22Rv1 (cell line): ENCODE measurements at regions not wholly inside any gene's neighbourhood (a gene's known extent, or its start where the extent isn't known, plus 50 kb on each side); places are given as distances from the start of the nearest gene placed in this dataset.

Experiments used
- CTCF ChIP-seq: fragments of 450-650 bp; IDR thresholded peaks from 2 replicates; pipeline ENCODE4 v1.5.1; 2017; ENCODE audit warnings: mild to moderate bottlenecking
- ZFX ChIP-seq: fragments of 450-650 bp; IDR thresholded peaks from 2 replicates; pipeline ENCODE4 v1.6.1; 2017; ENCODE audit warnings: antibody characterized with exemption, borderline replicate concordance

GRCh38 chr10:128443925-128444518 is 317.8 kb upstream of the MKI67 start:
- TF ChIP-seq CTCF (no peak), ZFX (no peak)
